Psoas muscle (tissue), 7 donors: ENCODE measurements at regions not wholly inside any gene's neighbourhood (a gene's known extent, or its start where the extent isn't known, plus 50 kb on each side); places are given as distances from the start of the nearest gene placed in this dataset.

Experiments used
- ATAC-seq, 4 donors: fragments of 200-7000 bp; cut with Tn5 transposase; one replicate each; pipeline ENCODE4 v1.9.1; 2020; ENCODE audit warnings: moderate library complexity in 3 of 4, mild to moderate bottlenecking in 2 of 4
- DNase-seq, 2 donors: peaks; one replicate each; pipeline ENCODE4 v3.0.0-alpha.2; 2020
- H3K27ac ChIP-seq: fragments of 200-600 bp; one replicate; pipeline ENCODE4 v1.8.0; 2022
- H3K27me3 ChIP-seq, 3 donors: fragments of 200-600 bp in 1 of 3; one replicate each; pipeline versions ENCODE4 v1.6.1 to v1.8.0; 2013 to 2022; ENCODE audit warnings: low read length in 2 of 3, mild to moderate bottlenecking in 2 of 3, moderate library complexity in 1 of 3; ENCODE audit not compliant: insufficient read depth in 3 of 3
- H3K36me3 ChIP-seq, 2 donors: fragments of 200-600 bp in 1 of 2; one replicate each; pipeline versions ENCODE4 v1.6.1 to v1.8.0; 2013 to 2022; ENCODE audit warnings: low read depth in 1 of 2, mild to moderate bottlenecking in 1 of 2, moderate library complexity in 1 of 2; ENCODE audit not compliant: insufficient read depth in 1 of 2
- H3K4me1 ChIP-seq: fragments of 200-600 bp; one replicate; pipeline ENCODE4 v1.8.0; 2022
- H3K4me3 ChIP-seq: fragments of 200-600 bp; one replicate; pipeline ENCODE4 v1.8.0; 2022; ENCODE audit warnings: mild to moderate bottlenecking
- H3K9me3 ChIP-seq: fragments of 200-600 bp; one replicate; pipeline ENCODE4 v1.8.0; 2022
- WGBS, 3 donors: extraction: QIAGEN DNeasy Blood & Tissue Kit; methylation state at CpG; one replicate each; pipeline versions ENCODE4 v1.1.6 to v1.1.7; 2013; 5-methylcytosine and 5-hydroxymethylcytosine counted together
- intact Hi-C, 2 donors: fragments of 100-400 bp; cut with DNase I; formaldehyde crosslinking; loops; one replicate each; pipeline versions ENCODE4 v1.11.0 to v1.14.2; 2022
- TF ChIP-seq, protein P1 (sequence below): fragments of 200-600 bp; IDR thresholded peaks from one replicate; pipeline ENCODE4 v1.8.0; 2022; ENCODE audit warnings: antibody characterized with exemption
- donor health status: healthy with polysubstance abuse.
- donor health status: DM: no; HTN: no; CAD: no; lungs with moderate emphysema.
- donor health status: Bipolar disorder and iron deficiency.
- donor health status: healthy.
- donor health status: DM: yes; HTN: yes; CAD: no.
- donor health status: DM: no; HTN: no; CAD: no.
- donor health status: DM: yes; HTN: yes; CAD: no.

DNA sequence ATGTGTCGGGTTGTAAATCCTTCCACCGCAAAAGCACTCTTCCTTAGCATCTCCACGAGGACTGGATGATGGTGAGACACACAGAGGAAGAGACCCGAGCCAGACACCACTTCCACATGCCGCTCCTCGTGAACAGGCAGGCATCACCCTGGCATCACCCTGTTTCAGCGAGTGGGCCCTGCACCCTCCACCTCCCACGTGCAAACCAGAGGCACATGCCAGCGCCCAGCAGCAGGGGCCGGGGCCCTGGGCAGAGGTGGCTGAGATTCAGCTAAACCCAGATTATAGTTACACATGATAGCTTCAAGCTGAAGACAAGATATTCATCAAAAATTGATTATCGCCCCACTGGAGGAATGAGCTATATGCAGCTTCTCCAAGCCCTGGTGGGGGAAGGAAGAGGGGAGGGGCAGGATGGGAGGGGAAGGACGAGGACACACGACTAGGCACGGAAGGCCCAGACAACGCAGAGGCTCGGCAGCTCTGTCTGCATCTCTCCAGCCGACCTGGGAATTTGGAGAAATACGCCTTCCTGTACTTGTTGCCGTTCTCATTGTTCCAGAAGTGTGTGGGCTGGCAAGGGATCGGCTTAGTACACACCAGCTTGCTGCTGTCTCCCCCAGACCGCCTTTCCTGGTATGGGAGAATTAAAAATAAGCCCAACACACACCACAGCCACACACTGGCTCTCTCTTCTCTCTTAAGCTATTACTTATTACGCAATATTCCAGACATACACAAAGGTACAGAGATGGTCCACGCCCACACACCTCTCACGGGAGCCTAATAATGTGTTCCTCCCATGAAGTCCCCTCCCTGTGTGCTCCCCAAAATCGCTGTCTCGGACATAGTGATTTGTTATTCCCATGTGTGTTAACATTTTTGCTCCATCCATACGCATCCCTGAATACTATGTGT lies 50.4 kb upstream of the ZNF354A start:
- TF ChIP-seq, protein P1, sequence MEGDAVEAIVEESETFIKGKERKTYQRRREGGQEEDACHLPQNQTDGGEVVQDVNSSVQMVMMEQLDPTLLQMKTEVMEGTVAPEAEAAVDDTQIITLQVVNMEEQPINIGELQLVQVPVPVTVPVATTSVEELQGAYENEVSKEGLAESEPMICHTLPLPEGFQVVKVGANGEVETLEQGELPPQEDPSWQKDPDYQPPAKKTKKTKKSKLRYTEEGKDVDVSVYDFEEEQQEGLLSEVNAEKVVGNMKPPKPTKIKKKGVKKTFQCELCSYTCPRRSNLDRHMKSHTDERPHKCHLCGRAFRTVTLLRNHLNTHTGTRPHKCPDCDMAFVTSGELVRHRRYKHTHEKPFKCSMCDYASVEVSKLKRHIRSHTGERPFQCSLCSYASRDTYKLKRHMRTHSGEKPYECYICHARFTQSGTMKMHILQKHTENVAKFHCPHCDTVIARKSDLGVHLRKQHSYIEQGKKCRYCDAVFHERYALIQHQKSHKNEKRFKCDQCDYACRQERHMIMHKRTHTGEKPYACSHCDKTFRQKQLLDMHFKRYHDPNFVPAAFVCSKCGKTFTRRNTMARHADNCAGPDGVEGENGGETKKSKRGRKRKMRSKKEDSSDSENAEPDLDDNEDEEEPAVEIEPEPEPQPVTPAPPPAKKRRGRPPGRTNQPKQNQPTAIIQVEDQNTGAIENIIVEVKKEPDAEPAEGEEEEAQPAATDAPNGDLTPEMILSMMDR: no peak
- DNase-seq (no peak), ATAC-seq (no peak)
- no peak overlapping the region for H3K4me3 ChIP-seq
- no peaks in the 10 kb centered on the region for H3K36me3 ChIP-seq
- intact Hi-C loops: no loop called here
- no peaks in the 10 kb centered on the region for H3K4me1 ChIP-seq
- WGBS, 3 donors: 61 to 72% (median 64%) methylated on average over 27 of the region's 27 CpGs
- peaks cover 0 to 8% (median 5%) of the 10 kb centered on the region in 3 donors for H3K27me3 ChIP-seq
- no peaks in the 10 kb centered on the region for H3K9me3 ChIP-seq
- no peak overlapping the region for H3K27ac ChIP-seq
